Right lobe of liver (tissue), 4 donors: ENCODE measurements at regions not wholly inside any gene's neighbourhood (a gene's known extent, or its start where the extent isn't known, plus 50 kb on each side); places are given as distances from the start of the nearest gene placed in this dataset.

Experiments used
- POLR2A ChIP-seq: fragments of 450-650 bp; IDR thresholded peaks from one replicate; pipeline ENCODE4 v1.6.1; 2017; ENCODE audit warnings: antibody characterized with exemption, mild to moderate bottlenecking
- TF ChIP-seq, protein P1 (sequence below), 4 donors: fragments of 200-600 bp in 3 of 4; fragments of 450-650 bp in 1 of 4; IDR thresholded peaks; one replicate each; pipeline versions ENCODE4 v1.5.1 to v1.8.0; 2016 to 2022; ENCODE audit warnings: antibody characterized with exemption in 4 of 4, mild to moderate bottlenecking in 2 of 4
- donor health status: DM: no; HTN: no; CAD: no.
- donor health status: DM: no; HTN: no; CAD: no.
- donor health status: DM: no; HTN: yes; CAD: no.

- TF ChIP-seq, protein P1, sequence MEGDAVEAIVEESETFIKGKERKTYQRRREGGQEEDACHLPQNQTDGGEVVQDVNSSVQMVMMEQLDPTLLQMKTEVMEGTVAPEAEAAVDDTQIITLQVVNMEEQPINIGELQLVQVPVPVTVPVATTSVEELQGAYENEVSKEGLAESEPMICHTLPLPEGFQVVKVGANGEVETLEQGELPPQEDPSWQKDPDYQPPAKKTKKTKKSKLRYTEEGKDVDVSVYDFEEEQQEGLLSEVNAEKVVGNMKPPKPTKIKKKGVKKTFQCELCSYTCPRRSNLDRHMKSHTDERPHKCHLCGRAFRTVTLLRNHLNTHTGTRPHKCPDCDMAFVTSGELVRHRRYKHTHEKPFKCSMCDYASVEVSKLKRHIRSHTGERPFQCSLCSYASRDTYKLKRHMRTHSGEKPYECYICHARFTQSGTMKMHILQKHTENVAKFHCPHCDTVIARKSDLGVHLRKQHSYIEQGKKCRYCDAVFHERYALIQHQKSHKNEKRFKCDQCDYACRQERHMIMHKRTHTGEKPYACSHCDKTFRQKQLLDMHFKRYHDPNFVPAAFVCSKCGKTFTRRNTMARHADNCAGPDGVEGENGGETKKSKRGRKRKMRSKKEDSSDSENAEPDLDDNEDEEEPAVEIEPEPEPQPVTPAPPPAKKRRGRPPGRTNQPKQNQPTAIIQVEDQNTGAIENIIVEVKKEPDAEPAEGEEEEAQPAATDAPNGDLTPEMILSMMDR (IDR thresholded peaks at IDR 0.05) = no peak
- TF ChIP-seq POLR2A = no peak
Observed at GRCh38 chr14:73774671-73775070, 60.5 kb upstream of the PNMA1 start.
